ENCODE measurements at regions not wholly inside any gene's neighbourhood (a gene's known extent, or its start where the extent isn't known, plus 50 kb on each side); places are given as distances from the start of the nearest gene placed in this dataset.

GRCh38 chr6:170459451-170459850, 93.7 kb downstream of the PSMB1 start:
- Histone ChIP-seq H3K27ac (ENCODE audit: low read depth, low read length) (no peak overlapping the region), H3K4me2 (ENCODE audit: low read length) (peak overlapping the region; percentile 74), H3K4me3 (ENCODE audit: insufficient read depth, low read depth, low read length) (no peak overlapping the region), H3K79me2 (ENCODE audit: insufficient read depth, low read length) (no peaks in the 10 kb centered on the region), H3K27me3 (ENCODE audit: insufficient read depth, low read length) (no peaks in the 10 kb centered on the region), H4K20me1 (ENCODE audit: insufficient read depth, low read length) (no peaks in the 10 kb centered on the region), H3K4me1 (ENCODE audit: insufficient read depth, low read length) (peaks cover 11% of the 10 kb centered on the region), H3K36me3 (ENCODE audit: insufficient read depth, low read length) (no peaks in the 10 kb centered on the region), H3K9ac (ENCODE audit: low read length) (no peak overlapping the region), H3K9me3 (ENCODE audit: insufficient read depth, low read depth, low read length) (no peaks in the 10 kb centered on the region), H2AFZ (ENCODE audit: low read depth, low read length) (peak overlapping the region; percentile 18)
- H3K4me1 Mint-ChIP-seq (ENCODE audit: low read depth, unreplicated experiment), result peaks cover 15% of the 10 kb centered on the region
- H3K4me3 Mint-ChIP-seq (ENCODE audit: unreplicated experiment), result no peak overlapping the region
- DNase-seq (ENCODE audit: low read depth) (peak; percentile 42), FAIRE-seq (no peak)
- peaks cover 50% of the 10 kb centered on the region for H3K27me3 Mint-ChIP-seq (ENCODE audit: low read depth, unreplicated experiment)
- TF ChIP-seq EZH2 (IDR thresholded peaks at IDR 0.05; ENCODE audit: insufficient read depth, low read length), result no peak
- TF ChIP-seq, protein P1, sequence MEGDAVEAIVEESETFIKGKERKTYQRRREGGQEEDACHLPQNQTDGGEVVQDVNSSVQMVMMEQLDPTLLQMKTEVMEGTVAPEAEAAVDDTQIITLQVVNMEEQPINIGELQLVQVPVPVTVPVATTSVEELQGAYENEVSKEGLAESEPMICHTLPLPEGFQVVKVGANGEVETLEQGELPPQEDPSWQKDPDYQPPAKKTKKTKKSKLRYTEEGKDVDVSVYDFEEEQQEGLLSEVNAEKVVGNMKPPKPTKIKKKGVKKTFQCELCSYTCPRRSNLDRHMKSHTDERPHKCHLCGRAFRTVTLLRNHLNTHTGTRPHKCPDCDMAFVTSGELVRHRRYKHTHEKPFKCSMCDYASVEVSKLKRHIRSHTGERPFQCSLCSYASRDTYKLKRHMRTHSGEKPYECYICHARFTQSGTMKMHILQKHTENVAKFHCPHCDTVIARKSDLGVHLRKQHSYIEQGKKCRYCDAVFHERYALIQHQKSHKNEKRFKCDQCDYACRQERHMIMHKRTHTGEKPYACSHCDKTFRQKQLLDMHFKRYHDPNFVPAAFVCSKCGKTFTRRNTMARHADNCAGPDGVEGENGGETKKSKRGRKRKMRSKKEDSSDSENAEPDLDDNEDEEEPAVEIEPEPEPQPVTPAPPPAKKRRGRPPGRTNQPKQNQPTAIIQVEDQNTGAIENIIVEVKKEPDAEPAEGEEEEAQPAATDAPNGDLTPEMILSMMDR (IDR thresholded peaks at IDR 0.05; ENCODE audit: insufficient read depth, low read depth, low read length), result no peak
- H3K27ac Mint-ChIP-seq (ENCODE audit: unreplicated experiment), result no peak overlapping the region
- H3K36me3 Mint-ChIP-seq (ENCODE audit: low read depth, unreplicated experiment), result no peaks in the 10 kb centered on the region
- H3K9me3 Mint-ChIP-seq (ENCODE audit: unreplicated experiment), result no peaks in the 10 kb centered on the region

DNA sequence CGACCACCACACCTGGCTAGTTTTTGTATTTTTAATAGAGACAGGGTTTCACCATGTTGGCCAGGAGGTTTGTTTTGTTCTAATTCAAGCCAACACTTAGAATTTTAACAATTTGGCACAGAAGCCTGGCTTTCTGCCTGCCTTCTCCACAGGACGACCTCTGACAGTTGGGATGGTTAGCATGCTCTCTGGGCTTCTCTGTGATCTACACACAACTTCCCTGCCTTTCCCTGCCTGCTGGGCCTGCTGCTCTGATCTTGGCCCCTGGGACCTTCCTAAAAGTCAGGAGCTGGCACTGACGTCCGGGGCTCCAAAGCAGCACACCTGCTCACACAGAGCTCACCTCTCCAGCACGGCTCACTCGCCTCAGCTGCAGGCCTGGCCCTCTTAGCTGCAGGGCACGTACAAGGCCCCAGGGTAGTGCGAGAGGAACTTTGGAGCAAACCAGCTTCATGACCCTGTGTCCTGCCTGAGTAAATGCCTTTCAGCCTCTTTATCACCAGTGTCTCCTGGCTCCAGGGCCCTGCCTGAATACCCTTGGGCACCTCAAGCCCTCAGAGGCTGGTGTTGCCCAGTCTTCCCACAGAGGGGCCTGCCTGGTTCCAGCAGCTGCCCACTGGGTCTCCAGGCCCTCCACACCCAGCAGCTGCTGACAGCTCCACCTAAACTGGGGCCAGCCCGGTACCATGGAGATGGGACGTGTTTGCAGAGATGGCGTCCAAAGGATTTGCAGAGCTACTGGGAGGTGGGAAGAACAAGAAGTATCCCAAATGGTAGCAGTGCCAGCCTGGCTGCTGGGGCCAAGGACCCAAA, 96.0 kb downstream of the PSMB1 start:
- H3K27me3 Mint-ChIP-seq (ENCODE audit: low read depth, unreplicated experiment), result peaks cover 48% of the 10 kb centered on the region
- Histone ChIP-seq H3K4me2 (ENCODE audit: low read length) (no peak overlapping the region), H3K9ac (ENCODE audit: low read length) (no peak overlapping the region), H4K20me1 (ENCODE audit: insufficient read depth, low read length) (no peaks in the 10 kb centered on the region), H3K4me1 (ENCODE audit: insufficient read depth, low read length) (peaks cover 11% of the 10 kb centered on the region), H3K79me2 (ENCODE audit: insufficient read depth, low read length) (no peaks in the 10 kb centered on the region), H3K27ac (ENCODE audit: low read depth, low read length) (no peak overlapping the region), H3K36me3 (ENCODE audit: insufficient read depth, low read length) (no peaks in the 10 kb centered on the region), H3K4me3 (ENCODE audit: insufficient read depth, low read depth, low read length) (no peak overlapping the region), H3K27me3 (ENCODE audit: insufficient read depth, low read length) (no peaks in the 10 kb centered on the region), H3K9me3 (ENCODE audit: insufficient read depth, low read depth, low read length) (peaks cover 3% of the 10 kb centered on the region), H2AFZ (ENCODE audit: low read depth, low read length) (no peak overlapping the region)
- DNase-seq (ENCODE audit: low read depth) (no peak), FAIRE-seq (no peak)
- no peaks in the 10 kb centered on the region for H3K36me3 Mint-ChIP-seq (ENCODE audit: low read depth, unreplicated experiment)
- H3K27ac Mint-ChIP-seq (ENCODE audit: unreplicated experiment), result no peak overlapping the region
- H3K4me3 Mint-ChIP-seq (ENCODE audit: unreplicated experiment), result no peak overlapping the region
- no peak for TF ChIP-seq EZH2 (IDR thresholded peaks at IDR 0.05; ENCODE audit: insufficient read depth, low read length)
- TF ChIP-seq, protein P1 (IDR thresholded peaks at IDR 0.05; ENCODE audit: insufficient read depth, low read depth, low read length), result no peak
- no peaks in the 10 kb centered on the region for H3K9me3 Mint-ChIP-seq (ENCODE audit: unreplicated experiment)
- H3K4me1 Mint-ChIP-seq (ENCODE audit: low read depth, unreplicated experiment), result peaks cover 10% of the 10 kb centered on the region

Data from astrocyte (in vitro differentiated cells and primary cell).